DMS 273 treated with DMSO at 0.1 percent for 48 hours (cell line): ENCODE measurements at regions not wholly inside any gene's neighbourhood (a gene's known extent, or its start where the extent isn't known, plus 50 kb on each side); places are given as distances from the start of the nearest gene placed in this dataset.

ENCODE experiments used
- DNase-seq: peaks from one replicate; lab custom pipeline; 2025; lab: John Stamatoyannopoulos, UW

DNA sequence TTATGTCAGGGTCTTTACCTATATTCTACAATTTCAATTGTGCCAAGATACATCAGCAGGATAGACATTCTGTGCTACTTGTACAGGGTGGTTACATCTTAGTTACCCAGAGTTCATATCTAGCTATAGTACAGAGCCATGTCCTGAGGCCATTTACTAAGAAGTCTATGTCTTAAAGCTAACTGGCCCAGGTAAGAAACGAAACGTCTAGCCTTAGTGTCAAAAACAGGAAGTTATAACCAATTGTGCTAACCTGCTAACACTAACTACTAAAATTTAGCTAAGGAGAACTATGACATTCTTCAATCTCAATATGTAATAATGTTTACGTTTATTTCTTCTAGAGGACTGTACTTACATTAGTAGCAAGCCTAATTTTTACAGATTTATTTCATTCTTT, 717.2 kb upstream of the UBE2E2 start:
- DNase-seq = no peak

DNA sequence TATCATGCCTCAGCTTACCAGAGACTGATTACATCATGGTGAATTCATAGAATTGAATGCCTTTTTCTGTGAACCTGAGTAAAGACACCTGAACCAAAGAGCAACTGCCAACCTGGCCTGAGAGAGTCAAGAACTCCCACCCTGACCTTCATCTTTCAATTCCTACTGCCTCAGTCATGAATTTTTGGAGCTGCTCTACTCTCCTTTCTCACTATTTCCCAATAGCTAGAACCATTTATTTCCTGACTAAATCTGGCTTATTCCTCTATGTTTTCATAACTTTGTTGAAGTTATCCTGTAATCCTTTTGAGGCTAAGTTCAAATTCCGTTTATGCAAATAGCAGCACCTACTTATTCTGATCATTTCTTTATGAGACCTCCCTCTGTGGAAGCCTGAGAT, 712.4 kb upstream of the UBE2E2 start:
- DNase-seq = no peak

DNA sequence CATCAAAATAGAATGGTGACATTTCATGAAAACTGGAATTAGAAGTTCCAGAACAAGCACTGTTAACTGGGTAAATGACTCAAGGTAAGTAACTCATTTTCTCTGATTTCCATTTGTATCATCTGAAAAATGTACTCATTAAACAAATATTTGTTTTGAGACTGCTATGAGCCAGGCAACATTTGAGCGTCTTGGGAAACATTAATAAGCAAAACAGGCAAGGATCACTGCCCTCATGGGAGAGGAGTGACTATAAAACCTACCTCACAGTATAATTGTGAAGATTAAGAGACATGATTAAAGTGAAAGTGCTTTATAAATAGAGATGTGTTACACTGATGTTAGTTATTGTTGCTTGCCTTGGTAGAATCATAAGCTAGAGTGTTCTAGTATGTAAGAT, 711.8 kb upstream of the UBE2E2 start:
- DNase-seq = no peak

DNA sequence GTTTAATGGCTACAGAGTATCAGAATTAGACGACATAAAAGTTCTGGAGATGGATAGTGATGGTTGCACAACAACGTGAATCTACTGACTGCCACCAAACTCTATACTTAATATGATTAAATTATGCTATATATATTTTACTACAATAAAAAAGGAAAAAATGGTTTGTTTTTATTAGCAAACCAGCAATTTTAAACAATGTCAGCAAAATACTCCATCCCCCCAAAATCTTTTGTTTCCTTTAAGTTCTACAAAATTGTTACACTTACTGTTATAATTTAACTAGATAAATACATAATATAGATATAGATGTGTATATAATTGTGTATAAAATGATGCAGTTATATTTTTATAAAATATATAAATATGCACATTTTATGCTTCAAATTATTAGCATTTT, 710.8 kb upstream of the UBE2E2 start:
- DNase-seq = no peak

DNA sequence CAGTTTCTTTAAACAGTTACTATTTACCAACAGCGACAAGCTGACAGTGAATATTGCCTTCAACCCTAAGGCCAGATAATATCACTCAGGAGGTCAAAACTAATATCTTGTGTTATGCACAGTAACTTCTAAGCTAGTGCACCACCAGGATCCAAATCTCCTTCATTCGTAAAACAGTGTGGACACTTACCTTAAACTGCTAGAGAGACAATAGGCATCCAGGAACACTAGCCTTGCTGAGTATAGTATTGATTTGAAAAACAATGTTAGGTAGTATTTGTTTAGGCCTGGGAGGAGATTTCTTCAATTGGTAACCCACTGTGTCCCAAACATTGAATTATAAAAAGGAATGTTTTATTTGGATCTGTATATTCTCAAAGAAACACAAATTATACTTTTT, 707.9 kb upstream of the UBE2E2 start:
- no peak for DNase-seq

DNA sequence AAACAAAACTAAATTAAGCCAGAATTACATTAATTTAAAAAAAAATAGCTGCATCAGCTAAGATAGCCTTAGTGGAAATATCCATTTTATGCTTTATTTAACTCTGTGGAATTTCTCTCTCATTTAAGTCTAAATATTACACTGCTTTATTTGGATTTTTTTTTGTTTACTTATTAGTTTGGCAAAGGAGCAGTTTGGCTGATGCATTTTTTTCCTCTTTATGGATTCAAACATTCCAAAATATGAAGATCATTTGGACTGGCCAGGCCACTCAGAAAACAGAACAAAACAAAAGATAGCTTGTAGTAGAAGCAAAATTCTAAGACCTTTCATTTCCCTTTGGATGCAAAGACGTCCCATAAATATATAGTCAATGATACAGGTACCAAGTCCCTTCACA, 707.3 kb upstream of the UBE2E2 start:
- no peak for DNase-seq

DNA sequence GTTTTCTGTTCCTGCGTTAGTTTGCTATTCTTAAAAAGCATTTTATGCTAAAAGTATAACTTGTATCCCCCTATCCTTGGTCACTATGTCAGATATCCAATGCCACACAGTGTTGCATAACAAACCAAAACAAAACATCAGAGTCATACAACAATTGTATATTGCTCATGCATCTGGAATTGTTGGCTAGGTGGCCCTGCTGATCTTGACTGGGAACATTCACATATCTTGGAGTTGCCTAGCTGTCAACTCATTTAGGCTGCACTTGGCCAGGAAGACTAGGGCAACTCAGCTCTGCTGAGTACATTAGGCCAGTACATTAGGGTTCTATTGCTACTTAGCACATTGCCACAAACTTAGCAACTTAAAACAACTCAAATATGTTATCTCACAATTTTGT, 706.5 kb upstream of the UBE2E2 start:
- no peak for DNase-seq

DNA sequence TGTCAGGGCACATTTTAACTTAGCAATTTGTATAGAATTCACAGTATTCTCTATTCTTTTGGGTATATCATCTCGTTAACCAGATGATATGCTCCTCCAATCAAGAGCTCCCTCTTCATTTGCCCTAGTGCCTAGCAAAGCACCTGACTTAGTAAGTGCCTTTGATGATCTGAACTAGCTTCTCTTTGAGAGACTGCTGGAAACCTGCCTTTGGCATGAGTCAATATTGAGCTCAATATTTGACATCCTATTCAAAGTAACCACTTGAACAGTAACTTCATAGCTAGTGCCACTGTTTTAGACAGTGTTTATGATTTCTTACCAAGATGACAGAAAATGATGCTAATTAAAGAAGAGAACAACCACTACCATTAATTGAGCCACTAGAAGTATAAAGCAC, 696.3 kb upstream of the UBE2E2 start:
- DNase-seq = no peak

DNA sequence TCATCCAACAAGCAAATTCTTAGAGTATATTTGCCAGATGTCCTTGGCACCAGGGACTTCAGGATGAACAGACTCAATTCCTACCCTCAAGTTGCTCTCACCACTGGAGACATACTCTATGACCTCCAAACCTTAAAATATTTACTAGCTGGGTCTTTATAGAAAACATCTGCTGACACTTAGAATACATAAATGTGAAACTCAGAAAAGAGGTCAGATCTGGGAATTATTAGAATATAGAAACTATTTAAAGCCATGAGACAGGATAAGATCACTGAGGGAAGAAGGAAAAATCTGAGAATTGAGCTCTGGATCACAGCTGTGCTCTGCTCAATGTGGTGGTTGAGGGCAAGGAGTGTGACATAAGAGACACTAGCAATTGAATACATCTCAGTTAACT, 695.4 kb upstream of the UBE2E2 start:
- DNase-seq = no peak

DNA sequence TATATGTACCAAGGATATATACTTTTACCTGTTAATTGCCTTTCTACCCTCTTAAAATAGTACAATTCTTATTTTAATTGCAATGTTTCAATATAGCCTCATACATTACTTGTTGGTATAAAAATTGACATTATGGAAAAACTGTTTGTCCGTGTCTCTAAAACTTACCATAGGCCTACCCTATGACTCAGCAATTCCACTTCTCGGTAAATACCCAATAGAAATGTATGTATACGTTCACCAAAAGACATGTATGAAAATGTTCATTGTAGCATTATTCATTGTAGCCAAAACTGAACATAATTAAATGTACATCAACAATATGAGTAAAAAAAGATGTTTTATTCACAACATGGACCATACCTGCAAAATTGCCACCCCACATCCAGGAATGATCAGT, 679.2 kb upstream of the UBE2E2 start:
- DNase-seq = no peak

DNA sequence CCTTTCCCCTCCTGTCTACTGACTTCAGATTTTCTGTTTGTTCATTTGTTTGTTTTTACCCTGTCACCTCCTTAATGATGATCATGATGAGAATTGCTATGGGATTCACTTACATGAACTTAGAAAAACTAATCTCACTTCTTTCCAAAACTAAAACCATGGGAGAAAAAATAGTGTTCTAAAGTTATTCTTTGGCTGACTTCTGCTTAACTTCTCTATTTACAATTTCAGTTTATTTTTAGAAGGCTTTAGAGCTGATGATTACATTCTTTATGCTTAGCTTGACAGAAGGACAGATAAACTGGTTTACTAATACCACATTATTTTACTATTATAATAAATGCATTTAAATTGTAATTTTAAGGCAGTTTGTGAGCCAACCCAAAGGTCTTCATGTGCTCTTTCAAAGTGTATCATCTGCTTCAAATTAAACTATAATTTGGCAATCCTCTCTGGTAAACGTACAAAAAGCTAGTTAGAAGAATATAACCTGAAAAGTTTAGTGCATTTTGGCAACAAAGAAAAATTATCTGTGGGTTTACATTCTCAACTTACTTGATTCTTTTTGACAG, 676.8 kb upstream of the UBE2E2 start:
- no peak for DNase-seq

DNA sequence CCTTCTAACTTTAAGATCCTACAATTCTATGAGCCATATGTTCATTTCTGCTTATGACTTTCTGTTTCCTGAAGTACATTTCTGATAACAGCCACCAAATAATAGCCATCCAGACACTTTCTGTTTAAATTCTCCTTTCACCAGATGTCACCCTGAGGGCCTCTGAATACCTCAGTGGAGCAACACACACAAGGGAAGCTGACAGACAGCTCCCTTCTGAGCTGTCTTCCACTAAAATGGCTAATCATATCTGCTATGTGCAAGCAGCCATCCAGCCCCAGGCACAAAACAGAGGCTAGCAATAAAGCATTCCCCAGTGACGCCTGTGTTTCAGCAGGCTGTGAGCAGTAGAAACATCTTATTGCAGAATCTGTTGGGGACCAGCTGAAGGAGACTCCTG, 666.6 kb upstream of the UBE2E2 start:
- DNase-seq = no peak

DNA sequence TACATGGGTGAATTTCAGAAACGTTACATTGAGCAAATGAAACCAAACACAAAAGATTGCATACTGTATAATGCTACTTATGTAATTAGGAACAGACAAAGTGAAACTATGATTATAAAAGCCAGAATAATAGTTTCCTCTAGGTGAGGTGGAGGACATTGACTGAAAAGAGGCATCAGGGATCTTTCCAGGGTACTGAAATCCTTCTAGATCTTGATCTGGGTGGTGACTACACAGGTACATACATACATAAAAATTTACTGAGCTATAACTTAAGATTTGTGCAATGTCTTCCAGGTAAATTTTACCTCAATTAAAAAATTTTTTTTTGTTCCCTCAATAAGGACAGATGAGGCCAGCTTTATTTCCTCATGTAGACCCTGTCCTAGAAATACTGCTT, 665.6 kb upstream of the UBE2E2 start:
- no peak for DNase-seq

DNA sequence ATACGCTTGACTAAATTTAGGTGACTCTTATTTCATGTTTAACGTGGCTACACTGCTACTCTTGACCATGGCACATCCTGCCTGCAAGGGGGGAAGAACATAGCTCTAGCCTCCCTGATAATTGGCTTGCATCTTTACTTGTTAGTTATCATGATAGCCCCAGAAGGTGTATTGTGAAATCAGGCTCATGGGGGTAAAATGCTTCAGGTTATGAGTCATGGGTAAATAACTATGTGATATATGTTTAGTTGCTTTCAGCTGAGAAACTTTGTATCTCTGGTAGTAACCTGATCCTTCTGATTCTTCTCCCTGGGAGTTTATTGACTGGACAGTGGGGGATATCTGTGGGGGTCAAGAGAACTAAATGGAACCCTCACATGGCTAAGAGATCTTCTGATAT, 660.8 kb upstream of the UBE2E2 start:
- DNase-seq = no peak

DNA sequence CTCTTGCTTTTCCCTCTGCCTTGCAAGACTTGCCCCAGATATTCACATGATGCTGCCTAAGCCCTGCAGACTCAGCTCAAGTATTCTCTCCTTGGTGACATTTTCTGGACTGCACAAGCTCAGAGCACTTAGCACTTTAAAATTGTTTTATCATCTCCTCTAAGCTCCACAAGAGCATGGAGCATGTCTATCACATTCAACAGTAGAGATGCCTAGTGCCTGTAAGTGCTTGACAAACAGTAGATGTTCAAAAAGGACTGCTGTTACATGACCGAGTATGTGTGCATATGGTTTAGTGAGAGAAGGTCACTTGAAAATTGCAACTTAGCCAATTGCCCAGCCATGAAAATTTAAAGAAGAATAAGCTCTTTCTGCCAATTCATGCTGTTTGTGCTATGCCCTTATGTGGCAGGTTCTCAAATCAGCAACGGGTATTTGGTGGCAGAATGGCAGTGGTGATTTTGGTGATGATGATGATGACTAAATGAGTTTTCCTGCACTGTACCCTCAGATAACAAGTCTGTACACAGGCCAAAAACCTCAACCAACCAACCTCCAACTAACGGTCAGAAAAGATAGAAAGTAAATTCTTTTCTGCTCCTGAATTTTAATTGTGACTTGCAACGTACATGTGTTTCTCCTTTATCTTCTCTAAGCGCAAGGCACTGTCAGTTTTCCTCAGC, 647.2 kb upstream of the UBE2E2 start:
- no peak for DNase-seq

DNA sequence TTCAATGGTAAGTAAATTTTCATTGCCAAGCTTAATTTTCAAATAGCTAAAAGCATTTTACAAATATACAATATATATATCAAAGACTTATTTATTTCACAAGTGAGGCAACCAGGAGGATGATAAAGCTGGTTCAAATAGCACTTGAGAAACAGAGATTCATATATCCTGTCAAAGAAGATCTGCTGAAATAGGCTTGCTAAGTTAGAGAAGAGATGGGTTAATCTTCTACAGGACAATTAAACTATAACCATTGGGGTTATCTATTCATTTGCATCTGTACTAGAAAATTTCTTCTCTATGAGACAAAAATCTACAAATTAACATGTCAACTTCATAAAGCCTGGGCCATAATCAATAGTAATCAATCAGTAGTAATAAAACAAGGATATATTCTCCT, 637.7 kb upstream of the UBE2E2 start:
- DNase-seq = no peak

DNA sequence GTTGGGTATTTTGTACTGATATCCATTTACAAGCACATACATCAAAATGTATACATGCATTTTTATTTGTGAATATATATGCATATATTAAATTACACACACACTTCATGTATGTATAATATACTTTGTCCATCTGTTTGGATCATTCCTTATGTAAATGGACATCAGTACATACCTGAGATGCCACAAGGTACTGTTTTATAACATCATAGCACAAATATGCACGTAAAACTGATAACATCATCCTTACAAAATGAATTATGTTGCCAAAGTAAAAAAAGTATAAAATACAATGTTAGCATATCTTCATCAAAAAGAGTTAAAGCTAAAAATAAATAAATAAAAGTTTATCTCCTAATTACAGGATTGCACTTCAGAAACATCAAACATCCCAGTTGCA, 634.8 kb upstream of the UBE2E2 start:
- DNase-seq = no peak

DNA sequence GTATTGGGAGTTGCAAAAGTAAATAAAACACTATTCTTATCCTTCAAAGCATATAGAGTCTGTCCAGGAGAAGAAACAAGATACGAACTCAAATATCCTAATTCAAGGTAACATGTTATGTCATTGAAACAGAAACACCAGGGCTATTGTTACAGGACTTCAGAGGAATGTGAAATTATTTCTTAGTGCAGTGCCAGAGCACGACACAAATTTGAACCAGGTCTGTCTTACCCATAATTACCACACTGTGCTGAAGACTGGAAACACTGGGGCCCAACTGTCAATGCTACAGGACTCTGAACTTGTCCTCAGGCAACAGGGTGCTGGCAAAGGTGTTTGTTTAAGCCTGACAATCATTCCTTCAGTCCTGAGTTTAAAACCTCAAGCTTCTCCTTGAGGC, 633.6 kb upstream of the UBE2E2 start:
- DNase-seq = no peak

DNA sequence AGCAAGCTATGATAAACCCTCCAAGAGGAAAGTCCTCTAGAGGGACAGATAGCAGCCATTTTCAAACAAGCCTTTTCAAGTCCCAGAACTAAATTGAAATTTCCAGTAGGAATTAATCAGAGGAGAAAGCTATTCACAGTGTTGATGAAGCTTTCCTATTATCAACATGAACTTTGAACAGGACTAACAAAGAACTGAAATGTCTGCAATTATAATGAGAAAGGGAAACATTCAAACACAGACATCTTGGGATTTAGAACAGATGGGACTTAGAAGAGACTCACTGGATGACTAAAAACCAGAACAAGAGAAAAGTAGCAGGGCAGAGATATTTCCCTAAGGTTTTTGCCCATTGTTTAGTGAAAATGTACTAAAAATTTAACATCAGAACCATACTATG, 622.1 kb upstream of the UBE2E2 start:
- DNase-seq = no peak

DNA sequence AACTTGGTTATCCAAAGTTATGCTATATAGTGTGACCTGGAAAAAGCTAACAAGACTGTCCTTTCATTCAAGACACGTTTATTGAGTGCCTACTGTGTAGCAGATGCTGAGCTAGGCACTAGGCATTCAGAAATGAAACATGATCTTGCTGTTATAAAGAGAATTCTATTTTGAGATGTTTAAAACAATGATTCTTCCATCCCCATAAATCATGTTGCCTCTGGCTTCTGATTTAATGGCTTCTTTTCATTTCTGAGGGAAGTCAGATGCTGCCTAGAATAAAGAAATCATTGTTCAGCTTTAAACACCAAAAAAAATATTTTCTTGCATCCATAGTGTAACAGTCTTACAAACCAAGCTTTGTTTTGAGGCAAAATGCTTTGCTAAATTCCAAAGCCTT, 620.9 kb upstream of the UBE2E2 start:
- DNase-seq = no peak

DNA sequence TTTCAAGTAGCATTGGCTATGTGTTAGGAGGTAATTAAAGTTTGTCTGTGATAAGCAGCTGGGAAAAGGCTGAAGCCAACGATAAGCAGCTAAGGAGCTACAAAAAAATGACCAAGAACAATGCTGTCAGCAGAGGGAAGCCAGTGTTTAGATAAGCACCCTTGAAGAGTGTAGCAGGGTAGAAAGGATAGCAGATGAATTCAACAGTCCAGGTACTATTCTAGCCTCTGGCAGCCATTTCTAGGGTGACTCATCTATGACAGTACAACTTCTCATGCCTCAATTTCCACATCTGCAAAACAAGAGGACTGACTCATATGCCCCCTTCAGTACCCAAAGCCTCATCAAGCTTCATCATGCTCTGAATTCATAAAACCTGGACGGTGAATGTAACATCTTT, 617.6 kb upstream of the UBE2E2 start:
- DNase-seq = peak; percentile 89

DNA sequence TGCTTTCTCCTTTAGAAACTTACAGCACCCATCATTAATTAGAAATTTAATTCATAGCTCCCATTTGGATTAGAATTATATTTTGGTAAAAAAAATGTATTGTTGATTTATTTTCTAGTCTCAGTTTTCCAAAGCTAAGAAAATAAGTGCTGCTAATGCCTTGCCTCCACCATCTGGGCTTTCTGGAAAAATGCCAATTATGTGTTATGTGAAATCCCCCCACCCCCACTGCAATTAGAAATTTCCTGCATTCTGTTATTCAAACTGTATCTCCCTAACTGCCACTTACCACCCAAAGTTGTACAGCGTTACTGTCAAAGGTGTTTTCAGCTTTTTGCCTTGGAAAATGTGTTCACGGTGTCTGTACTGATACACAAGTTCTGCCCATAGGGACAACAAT, 617.2 kb upstream of the UBE2E2 start:
- DNase-seq = peak; percentile 89

DNA sequence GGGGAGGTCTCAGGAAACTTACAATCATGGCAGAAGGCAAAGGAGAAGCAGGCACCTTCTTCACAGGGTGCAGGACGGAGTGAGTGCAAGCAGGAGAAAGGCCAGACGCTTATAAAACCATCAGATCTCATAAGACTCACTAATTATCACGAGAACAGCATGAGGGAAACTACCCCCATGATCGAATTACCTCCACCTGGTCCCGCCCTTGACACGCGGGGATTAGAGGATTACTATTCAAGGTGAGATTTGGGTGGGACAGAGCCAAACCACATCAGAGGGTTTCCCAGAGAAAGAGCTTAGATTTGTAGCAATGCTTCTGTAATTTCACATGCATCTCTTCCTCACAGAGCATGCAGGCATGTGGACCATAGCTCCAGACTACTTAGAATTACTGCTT, 615.7 kb upstream of the UBE2E2 start:
- DNase-seq = peak; percentile 82

DNA sequence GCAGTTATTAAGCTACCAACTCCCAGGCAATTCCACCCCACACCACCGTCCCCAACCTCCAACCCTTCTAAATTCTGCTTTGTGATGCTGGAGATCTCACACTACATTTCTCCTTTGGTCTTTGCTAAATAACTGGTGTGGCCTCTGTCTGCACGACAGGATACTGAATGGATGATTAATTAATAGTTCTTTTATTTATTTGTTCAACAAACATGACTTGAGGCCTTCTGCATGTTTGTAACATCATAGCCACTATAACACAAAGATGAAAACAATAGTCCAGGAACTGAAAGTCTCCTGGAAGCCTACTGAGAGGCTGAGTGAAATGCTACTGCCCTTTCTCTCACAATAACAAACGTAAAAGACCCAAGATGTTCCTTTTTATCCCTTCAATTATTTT, 609.5 kb upstream of the UBE2E2 start:
- no peak for DNase-seq

DNA sequence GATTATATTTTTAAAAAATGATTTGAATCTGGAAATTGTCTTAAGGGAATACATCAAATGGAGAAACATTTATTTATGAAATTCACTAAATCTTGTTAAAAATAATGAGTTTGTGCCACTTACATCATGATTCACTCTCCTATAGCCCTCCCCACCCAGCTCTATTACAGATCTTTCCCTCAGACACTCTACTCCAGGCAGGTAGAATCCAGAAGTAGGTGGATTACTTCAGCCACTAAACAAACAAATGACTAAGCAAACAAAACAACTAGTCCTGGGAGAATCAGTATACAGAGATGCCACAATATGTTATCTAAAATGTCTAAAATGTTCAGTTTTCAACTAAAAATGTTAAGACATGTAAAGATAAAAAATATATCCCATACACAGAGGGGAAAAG, 608.1 kb upstream of the UBE2E2 start:
- DNase-seq = no peak
